C1 segment of cervical spinal cord (tissue), 14 donors: ENCODE measurements at regions not wholly inside any gene's neighbourhood (a gene's known extent, or its start where the extent isn't known, plus 50 kb on each side); places are given as distances from the start of the nearest gene placed in this dataset.
A peak's percentile ranks its signal among the peaks of the same experiment; 100 is the strongest.
"Not testable (repeated sequence)": the region's sequence is repeated elsewhere in the genome, so short reads cannot be mapped to it uniquely, and the experiment has no call there.

Experiments
- DNase-seq, 14 donors: peaks; one replicate each; lab custom pipeline; 2025; lab: John Stamatoyannopoulos, UW

GRCh38 chr2:155035308-155035707 lies 336.8 kb downstream of the KCNJ3 start:
- DNase-seq, result peak in 1 of 14 donors; percentile 54

DNA sequence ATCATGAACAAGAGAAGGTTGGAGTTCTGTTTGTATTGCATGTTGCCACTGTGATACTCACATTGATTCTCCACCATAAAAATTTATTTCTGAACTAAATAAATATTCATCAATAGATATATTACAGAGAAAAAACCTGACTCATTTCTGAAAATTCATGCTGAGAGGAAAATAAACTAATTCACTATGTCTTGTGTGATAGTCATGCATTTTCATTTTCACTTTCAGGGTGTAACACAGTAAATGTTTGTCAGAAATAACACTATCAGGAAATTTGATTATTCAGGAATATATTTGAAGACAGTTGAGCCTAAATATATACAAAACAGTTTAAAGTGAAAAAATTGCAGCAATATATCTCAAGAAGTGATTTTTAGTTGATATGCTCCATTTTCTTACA lies 335.2 kb downstream of the KCNJ3 start:
- no peak for DNase-seq

DNA sequence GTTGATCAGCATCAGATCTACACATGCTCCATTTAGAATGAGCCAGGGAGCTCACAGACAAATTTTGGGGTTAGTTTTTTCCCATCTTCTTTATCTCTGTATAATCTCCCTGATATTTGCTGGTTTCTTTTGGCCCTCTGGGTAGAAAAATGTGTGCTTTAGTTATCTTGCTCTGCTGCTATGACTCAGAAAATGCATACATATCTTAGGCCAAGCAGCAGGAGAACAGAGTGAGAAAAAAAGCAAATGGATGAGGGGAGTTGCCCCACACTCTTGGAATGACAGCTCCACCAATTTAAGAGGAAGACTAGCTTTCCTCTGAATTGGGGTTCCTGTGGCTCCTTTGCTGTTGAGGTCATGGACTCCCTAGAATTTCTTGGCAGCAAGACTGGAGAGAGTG lies 331.8 kb downstream of the KCNJ3 start:
- DNase-seq, result no peak

DNA sequence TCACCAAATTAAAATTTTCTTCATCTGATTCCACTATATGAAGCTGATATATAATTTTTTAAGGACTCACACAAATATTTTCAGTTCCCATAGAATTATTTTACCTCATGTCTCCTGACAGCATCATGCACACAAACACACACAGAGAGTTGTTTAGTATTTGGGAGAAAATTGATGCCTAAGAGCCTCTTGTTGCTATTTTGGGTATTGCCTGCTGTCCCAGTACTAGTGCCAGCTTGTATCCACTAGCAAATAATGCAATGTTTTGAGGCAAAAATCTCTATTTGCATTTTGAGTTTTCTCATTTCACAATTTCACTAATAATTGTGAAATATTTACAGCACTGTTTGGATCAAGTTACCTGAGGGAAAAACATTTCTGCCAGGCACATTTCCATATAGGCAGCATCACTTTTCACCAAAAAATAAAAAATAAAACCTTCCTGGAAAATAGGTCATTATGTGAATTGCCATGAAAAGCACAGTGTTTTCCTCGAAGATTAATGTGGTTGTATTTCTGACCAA lies 328.2 kb downstream of the KCNJ3 start:
- DNase-seq, result peak in 1 of 14 donors; percentile 88

GRCh38 chr2:155023674-155024073 lies 325.2 kb downstream of the KCNJ3 start:
- DNase-seq, result no peak

GRCh38 chr2:155022531-155022930 lies 324.0 kb downstream of the KCNJ3 start:
- peak in 1 of 14 donors; percentile 55 for DNase-seq

GRCh38 chr2:155021618-155022017 lies 323.1 kb downstream of the KCNJ3 start:
- peak in 1 of 14 donors; percentile 73 for DNase-seq

DNA sequence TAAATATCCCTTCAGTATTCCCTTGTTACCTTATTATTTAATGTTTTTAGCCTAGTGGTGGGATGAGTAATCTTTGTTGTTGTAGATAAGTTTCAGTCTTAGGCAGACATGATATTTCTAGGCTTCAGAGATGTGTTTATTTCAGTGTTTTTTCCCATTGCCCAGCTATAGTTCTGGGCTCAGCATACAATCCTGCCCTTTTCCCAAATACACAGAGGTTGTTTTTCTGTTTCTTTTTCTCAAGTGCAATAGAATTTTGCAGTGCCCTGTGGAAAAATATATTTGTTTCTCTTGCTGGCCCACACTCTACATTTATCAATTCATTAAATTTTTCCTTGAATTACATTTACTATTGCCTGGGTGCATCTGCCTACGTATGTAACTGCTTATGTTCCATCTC lies 321.8 kb downstream of the KCNJ3 start:
- peak in 1 of 14 donors; percentile 34 for DNase-seq

GRCh38 chr2:155010925-155011324 lies 312.4 kb downstream of the KCNJ3 start:
- no peak for DNase-seq

GRCh38 chr2:154995361-154995760 lies 296.9 kb downstream of the KCNJ3 start:
- DNase-seq, result no peak

- DNase-seq, result peak in 1 of 14 donors; percentile 95
These were observed 294.3 kb downstream of the KCNJ3 start for GRCh38 chr2:154992826-154993225.

DNA sequence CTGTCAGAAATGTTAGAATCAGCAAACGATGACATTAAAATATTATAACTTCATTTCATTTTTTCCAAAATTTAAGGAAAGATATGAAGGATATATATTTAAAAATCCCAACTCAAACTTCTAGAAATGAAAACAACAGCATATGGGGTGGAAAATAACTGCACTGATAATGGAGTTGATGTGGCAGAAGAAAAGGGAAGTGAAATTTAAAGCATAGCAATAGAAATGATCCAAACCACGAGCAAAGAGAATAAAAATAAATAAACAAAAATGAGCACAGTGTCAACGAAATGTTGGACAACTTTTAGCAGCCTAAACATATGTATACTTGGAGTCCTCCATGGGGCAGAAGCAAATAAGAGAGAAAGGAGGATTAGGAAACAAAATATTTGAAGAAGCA lies 280.2 kb downstream of the KCNJ3 start:
- no peak for DNase-seq

DNA sequence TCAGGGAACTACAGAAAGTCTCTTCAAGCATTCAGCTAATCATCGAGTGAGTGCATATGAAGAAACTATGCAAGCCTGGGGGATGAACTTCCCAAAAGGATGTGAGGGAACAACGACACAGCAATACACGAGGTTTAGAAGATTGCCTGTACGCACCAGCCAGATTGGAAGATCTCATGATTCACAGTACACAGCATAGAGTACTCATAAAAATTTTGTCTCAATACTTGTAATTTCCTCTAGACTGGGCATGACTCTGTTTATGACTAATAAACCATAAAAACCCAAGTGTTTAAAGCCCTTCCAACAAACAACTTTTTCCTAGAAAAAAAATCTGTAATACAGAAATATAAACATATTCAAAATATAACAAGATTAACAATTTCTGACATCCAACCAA lies 279.7 kb downstream of the KCNJ3 start:
- DNase-seq, result no peak

GRCh38 chr2:154974041-154974440 lies 275.5 kb downstream of the KCNJ3 start:
- DNase-seq, result no peak

DNA sequence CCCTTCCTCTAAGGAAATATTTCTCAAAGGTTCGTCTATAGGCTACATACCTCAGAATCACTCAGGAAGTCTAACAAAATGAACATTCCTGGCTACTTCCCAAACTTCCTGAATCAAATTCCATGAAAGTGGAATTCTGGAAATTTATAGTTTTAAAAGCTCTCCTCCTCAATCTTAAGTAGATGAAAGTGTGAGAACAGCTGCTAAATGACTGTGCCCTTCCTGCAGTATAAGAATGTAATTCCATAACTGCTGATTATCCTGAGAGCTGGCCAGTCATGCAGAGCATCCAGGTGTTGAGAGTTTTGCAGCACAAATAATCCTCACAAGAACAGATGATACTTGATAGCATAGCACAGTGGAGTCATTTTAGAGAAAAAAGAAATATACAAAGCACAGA lies 265.0 kb downstream of the KCNJ3 start:
- DNase-seq, result no peak

DNA sequence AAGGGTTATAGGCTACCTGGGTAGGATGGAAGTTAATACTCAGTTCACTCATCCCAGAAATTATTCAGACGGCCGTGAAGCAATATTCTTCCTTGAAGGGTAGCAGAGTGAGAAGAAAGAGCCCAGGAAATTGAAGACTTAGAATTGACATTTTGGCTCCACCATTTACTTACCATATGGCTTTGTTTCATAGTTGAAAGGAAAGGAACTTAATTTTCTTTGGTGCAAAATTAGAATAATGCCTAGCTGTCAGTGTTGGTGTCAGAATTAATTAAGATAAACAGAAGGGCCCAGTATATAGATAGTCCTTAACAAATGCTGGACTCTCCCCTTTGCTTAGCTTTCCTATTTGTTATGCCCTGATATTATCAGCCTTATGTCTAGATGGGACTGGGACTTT lies 263.2 kb downstream of the KCNJ3 start:
- no peak for DNase-seq

DNA sequence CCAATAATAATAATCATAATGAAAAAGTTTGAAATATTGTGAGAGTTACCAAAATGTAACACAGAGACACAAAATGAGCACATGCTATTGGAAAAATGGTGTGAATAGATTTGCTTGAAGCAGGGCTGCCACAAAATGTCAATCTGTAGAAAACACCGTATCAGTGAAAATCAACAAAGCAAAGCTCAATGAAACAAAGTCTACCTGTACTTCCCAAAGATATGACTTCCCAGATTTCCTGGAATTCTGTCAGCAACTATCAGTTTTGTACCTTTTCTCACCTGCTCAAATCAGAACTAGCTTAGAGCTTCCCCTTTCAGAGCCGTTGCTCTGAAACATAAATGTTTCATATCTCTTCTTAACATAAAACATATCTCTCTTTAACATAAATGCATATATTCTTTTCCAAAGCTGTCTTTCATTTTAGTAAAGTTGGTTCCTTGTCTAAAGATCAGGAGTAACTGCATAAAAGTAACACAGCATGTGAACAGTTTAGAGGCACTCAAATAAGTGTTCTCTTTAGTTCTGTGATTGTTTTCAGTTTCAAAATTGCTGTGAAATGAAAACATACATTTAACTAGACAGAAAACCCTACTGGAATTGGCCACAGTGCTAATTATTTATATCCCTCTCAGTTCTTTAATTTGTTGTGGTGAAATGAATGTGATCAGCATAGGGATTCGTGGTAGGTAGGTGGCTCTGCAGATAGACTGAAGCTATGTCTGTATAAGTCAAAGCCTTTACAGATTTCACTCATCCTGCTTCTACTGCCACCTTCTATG lies 262.5 kb downstream of the KCNJ3 start:
- peak in 1 of 14 donors; percentile 11 for DNase-seq

DNA sequence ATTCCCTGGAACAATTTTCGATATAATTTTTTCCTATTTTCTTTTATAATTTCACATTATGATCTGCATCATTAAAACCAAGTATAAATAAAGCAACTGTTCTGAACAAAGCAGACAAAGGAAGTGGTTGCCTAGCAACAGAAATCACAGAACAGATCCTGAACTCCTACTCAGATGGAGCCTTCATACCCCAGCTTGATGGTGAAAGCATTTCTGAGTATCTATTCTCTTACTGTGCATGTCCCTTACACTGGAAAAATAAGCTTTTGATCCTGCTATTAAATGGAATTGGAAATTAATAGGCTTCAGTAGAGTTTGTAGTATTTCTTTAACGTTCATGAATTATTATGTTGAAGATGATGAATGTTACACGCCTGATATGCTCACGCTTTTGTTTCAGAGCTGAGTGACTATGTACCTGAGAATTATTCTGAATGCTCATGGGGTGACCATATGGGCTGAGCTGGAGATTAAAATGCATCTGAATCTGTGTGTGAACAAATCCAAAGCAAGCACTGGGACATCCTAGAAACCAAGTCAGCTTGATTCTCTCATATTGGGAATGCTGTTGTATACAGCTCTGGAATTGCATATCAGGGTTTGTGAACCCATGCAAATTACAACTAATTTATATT lies 254.0 kb downstream of the KCNJ3 start:
- DNase-seq, result peak in 1 of 14 donors; percentile 92

GRCh38 chr2:154947416-154947815 lies 248.9 kb downstream of the KCNJ3 start:
- not testable (repeated sequence) for DNase-seq

- no peak for DNase-seq
These were observed 247.5 kb downstream of the KCNJ3 start for GRCh38 chr2:154945984-154946383.

- no peak for DNase-seq
These were observed 242.9 kb downstream of the KCNJ3 start for GRCh38 chr2:154941379-154941778.

DNA sequence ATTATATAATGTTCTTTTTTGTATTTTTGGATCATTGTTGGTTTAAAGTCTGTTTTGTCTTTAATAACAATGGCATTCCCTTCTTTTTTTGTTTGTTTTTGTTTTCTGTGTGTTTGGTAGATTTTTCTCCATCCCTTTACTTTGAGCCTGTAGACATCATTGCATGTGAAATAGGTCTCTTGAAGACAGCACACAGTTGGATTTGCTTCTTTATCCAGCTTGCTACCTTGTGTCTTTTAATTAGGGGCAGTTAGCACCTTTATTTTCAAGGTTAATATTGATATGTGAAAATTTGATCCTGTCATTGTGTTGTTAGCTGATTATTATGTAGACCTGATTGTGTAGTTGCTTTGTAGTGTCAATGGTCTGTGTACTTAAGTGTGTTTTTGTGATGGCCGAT lies 235.7 kb downstream of the KCNJ3 start:
- DNase-seq, result no peak

DNA sequence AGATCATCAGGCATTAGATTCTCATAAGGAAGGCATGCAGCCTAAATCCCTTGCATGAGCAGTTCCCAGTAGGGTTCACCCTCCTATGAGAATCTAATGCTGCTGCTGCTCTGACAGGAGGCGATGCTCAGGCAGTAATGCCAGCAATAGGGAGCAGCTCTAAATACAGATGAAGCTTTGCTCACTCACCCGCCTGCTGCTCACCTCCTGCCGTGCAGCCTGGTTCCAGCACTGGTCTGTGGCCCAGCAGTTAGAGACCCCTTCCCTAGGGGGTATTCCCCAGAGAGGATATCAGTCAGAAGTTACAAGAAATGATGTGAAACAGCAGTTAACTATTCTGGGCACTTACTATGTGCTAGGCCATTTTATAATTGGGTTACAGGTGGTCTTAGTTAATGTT lies 226.0 kb downstream of the KCNJ3 start:
- DNase-seq, result no peak
